HG03159 (cell line): ENCODE measurements at regions not wholly inside any gene's neighbourhood (a gene's known extent, or its start where the extent isn't known, plus 50 kb on each side); places are given as distances from the start of the nearest gene placed in this dataset.
"Not testable (repeated sequence)": the region's sequence is repeated elsewhere in the genome, so short reads cannot be mapped to it uniquely, and the experiment has no call there.

Experiments used
- ATAC-seq: cut with Tn5 transposase; IDR thresholded peaks from one replicate; pipeline ENCODE4 v1.9.1; 2021; ENCODE audit warnings: mild to moderate bottlenecking, moderate library complexity; ENCODE audit not compliant: unreplicated experiment

DNA sequence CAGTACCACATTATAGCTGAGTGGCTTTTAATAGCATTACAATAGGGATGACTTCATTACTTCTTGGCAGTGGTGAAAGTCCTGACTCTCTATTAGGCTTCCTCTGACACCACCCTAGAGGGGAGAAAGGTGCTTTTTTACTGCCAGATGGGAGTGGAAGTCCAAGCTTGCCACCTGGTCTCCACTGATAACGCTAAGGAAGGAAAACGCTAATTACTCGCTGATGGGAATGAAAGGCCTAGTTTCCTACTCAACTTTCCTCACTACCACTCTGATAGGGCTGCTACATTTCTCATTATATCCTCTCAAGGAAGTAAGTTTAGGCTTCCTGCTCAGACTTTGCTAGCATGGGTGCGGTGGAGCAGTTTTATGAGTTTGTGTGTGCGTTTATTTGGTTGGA is 62.3 kb upstream of the PAGE3 start:
- ATAC-seq, result no peak

DNA sequence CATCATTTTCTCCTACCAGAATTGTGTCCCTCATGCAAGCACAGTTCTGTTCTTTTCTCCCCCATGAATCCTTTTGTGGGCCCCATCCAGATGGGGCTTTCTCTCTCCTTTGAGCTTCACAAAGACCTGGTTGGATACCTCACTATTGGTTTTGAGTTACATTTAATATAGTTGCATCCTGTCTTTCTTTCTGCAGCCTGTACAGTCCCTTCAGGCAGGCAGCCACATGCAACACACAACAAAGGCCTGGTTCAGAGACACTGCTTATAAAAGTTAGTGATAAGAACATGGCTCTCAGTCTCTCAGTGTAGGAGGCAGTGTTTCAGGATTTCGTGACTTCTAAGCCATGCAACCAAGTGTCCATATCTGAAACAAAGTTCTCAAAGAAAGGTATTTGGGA is 70.6 kb upstream of the PAGE3 start:
- no peak for ATAC-seq

DNA sequence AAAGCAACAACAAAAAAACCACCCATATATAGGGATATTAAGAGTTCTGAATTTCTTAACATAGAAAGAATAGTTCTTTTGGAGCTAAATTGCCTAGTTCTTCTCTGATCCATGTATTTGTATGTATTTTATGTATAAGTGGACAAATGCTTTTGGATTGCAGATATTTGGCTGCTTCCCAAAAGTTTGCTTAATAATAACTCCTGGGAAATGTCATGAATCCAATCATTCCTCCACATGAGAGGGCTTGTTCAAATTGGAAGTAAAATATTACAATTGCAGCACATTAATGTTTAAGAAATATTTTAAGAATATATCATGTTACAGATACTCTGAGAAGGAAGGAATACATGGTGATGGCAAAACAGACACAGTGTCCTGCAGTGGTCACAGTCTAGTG is 71.5 kb upstream of the PAGE3 start:
- no peak for ATAC-seq

DNA sequence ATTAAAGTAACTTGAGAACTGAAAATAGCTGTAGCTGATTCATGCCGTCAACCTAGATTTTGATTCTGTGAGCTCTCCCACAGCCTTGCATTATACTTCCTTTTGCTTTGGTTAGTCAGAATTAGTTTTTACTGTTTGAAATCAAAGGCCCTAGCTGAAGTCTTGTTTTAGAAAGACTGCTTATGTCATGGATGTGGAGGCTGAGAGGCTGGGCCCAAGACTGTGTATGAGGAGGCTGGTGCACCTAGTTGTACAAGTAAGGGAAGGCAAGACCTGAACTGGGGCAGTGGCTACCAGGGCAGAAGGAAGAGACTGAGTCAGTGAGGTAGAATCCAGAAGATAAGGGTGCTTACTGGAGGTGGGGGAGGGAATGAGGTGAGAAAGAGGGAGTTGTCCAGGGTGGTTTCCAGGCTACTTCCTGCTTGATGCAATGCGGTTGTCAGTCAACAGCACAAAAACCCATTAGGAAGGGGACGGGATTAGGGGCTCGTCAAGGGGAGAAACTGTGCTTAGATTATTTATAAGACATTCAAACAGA is 76.2 kb upstream of the PAGE3 start:
- ATAC-seq, result no peak

DNA sequence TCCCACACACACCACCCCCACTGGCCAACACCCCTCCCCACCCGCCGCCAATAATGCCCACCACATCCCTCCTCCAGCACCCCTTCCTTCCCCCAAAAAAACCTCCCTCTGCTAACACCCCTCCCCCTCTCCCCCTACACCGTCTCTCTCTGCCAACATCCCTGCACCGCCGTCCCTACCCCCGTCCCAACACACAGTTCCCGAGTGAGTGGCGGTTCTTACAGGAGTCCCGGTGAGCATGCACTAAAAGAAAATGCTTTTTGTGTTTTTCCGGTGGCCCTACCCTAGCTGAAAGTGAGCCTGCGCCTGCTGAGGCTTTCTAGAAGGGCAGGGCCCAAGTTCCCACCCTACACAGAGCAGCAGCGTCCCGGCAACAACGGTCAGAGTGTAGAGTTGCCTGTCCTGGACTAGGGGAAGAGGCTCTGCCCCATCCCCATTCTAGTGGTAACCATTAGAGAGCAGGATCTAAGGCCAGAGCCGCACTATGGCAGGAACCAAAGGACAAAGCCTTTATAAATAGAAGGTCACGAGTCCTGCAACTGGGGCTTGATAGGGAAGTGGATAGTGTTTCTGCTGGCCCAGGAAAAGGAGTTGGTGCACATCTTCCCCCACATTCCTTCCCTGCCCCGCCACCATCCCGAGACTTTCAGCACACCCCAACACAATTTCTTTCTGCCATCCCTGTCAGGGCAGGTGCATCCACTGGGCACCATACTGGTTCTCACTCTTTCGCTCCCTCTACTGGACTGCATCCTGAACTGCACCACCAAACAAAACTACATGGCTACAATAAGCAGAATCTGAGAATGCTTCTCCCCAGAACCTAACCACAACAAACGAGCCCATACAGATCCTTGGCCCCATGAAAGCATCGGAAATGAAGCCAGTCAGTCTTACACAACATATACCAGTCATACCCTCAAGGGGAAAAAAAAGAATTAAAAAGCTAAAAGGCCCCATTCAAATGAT is 78.1 kb upstream of the PAGE3 start:
- peak; percentile 96 for ATAC-seq

DNA sequence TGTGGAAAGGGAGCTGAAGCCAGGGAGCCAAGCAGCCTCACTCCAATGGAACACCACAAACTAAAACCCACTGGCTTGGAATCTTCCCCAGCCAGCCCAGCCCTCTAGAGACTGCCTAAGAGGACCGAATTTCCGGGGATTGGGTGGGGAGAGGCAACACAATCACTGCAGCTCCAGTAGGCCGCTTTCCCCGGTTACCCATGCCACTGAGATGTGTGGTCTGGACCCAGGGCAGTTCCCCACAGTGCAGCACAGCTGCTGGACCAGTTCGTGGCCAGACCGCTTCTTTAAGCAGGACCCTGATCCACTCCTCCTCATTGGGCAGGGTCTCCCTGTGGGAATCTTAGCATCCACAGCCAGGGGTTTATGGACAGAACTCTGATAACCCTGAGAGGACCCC is 91.9 kb upstream of the PAGE3 start:
- ATAC-seq, result no peak

DNA sequence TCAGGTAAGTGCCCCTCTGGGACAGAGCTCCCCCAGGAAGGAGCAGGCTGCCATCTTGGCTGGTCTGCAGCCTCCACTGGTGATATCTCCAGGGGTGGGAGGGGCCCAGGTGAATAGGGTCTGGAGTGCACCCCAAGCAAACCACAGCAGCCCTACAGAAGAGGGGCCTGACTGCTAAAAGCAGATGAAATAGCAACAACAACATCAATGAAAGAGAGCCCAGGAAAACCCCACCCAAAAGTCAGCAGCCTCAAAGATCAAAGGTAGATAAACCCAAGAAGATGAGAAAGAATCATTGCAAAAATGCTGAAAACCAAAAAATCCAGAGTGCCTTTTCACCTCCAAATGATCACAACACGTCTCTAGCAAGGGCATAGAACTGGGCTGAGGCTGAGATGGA is 92.5 kb upstream of the PAGE3 start:
- ATAC-seq, result no peak

DNA sequence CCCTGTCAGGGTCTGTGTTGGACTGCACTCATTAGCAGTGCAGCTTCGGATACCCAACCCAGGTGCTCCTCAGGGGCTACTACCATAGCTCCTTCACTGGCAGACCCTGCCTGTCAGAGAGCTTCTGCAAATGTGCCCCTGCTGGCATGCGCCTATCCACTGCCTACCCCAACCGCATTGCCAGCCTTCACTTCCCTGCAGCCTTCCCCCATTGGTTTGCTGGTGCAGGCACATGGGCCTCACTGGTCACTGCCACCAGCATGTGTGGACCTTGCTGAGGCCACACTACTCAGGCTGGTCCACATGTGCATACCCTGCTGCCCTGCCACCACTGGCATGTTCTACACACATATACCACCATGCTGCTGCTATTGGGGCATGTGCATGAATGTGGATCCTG is 72.5 kb upstream of the MAGEH1 start:
- no peak for ATAC-seq

DNA sequence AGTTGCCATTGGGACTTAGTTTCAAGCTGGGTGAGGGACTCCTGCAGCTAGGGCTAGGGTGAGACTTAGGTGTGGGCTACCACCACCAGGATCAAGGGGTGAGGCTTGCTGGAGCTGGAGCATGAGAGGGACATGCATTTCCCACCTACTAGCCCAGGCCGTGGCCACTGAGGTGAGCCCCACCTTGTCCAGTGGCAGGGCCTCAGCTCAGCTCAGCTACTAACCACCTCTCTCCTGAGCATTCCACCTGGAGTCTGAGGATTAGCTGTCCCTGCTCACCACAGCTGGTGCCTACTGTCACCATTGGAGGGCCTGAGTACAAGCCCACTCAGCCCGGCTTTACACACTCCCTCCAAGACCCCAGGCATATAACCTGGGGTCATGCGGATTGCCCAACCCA is 62.6 kb upstream of the MAGEH1 start:
- no peak for ATAC-seq

DNA sequence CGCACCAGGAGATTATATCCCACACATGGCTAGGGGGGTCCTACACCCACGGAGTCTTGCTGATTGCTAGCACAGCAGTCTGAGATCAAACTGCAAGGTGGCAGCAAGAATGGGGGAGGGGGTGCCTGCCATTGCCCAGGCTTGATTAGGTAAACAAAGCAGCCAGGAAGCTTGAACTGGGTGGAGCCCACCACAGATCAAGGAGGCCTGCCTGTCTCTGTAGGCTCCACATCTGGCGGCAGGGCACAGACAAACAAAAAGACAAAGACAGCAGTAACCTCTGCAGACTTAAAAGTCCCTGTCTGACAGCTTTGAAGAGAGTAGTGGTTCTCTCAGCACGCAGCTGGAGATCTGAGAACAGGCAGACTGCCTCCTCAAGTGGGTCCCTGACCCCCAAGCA is 55.1 kb upstream of the MAGEH1 start:
- ATAC-seq, result not testable (repeated sequence)
